RWPE1 (cell line): ENCODE measurements at regions not wholly inside any gene's neighbourhood (a gene's known extent, or its start where the extent isn't known, plus 50 kb on each side); places are given as distances from the start of the nearest gene placed in this dataset.

Source experiments
- CTCF ChIA-PET: fragments of 350-600 bp; sonication (Branson Sonifier 250); formaldehyde crosslinking; extraction: SDS; loops from one replicate; lab custom pipeline; 2021; lab: Yijun Ruan, JAX
- POLR2A ChIA-PET: fragments of 400-600 bp; formaldehyde crosslinking; extraction: SDS; loops from one replicate; lab custom pipeline; 2020; ENCODE audit warnings: antibody characterized with exemption; ENCODE audit not compliant: low non-redundant PET; lab: Yijun Ruan, JAX
- DNase-seq: peaks from one replicate; pipeline ENCODE4 v3.0.0; 2012; ENCODE audit warnings: low spot score
- H3K27ac ChIP-seq: fragments of 450-650 bp; 2 replicates; pipeline ENCODE4 v1.5.1; 2017
- TF ChIP-seq, protein P1 (sequence below): fragments of 450-650 bp; conservative IDR thresholded peaks from 2 replicates; pipeline ENCODE4 v1.5.1; 2017; ENCODE audit warnings: low read depth, mild to moderate bottlenecking

DNA sequence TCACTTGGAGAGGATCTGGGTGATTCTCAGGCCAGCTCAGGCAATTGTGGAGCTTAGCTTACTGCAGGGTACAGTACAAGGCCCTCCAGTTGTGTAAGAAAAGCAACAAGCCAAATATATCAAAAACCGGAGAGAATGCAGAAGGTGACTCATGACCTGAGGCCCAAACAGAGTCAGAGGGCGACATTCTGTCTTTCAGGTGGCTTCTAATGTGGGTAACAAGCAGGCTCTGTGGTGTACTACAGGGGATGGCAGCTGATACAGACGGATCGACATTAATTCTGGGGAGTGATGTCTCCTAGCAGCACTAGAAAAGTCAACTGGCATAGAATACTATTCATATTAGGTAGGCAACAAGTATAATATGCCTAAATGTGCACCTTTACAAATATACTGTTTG is 219.5 kb upstream of the SOX11 start:
- ChIA-PET CTCF (no interaction called here), POLR2A (no interaction called here)
- no peak overlapping the region for H3K27ac ChIP-seq
- no peak for DNase-seq
- TF ChIP-seq, protein P1, sequence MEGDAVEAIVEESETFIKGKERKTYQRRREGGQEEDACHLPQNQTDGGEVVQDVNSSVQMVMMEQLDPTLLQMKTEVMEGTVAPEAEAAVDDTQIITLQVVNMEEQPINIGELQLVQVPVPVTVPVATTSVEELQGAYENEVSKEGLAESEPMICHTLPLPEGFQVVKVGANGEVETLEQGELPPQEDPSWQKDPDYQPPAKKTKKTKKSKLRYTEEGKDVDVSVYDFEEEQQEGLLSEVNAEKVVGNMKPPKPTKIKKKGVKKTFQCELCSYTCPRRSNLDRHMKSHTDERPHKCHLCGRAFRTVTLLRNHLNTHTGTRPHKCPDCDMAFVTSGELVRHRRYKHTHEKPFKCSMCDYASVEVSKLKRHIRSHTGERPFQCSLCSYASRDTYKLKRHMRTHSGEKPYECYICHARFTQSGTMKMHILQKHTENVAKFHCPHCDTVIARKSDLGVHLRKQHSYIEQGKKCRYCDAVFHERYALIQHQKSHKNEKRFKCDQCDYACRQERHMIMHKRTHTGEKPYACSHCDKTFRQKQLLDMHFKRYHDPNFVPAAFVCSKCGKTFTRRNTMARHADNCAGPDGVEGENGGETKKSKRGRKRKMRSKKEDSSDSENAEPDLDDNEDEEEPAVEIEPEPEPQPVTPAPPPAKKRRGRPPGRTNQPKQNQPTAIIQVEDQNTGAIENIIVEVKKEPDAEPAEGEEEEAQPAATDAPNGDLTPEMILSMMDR: no peak

GRCh38 chr2:5473635-5474034 is 218.5 kb upstream of the SOX11 start:
- no peak overlapping the region for H3K27ac ChIP-seq
- ChIA-PET POLR2A (no interaction called here), CTCF (interaction anchor here (0.6 kb wide), 1 partner anchor 72 kb away, joined by 3 read pairs; no protein-coding TSS in a partner anchor)
- TF ChIP-seq, protein P1: no peak
- no peak for DNase-seq

GRCh38 chr2:5474716-5475115 is 217.5 kb upstream of the SOX11 start:
- TF ChIP-seq, protein P1: no peak
- H3K27ac ChIP-seq: no peak overlapping the region
- POLR2A ChIA-PET: no interaction called here
- no peak for DNase-seq
- CTCF ChIA-PET: no interaction called here

GRCh38 chr2:5479265-5479928 is 212.8 kb upstream of the SOX11 start:
- no peak for DNase-seq
- POLR2A ChIA-PET: no interaction called here
- TF ChIP-seq, protein P1: no peak
- CTCF ChIA-PET: no interaction called here
- no peak overlapping the region for H3K27ac ChIP-seq

DNA sequence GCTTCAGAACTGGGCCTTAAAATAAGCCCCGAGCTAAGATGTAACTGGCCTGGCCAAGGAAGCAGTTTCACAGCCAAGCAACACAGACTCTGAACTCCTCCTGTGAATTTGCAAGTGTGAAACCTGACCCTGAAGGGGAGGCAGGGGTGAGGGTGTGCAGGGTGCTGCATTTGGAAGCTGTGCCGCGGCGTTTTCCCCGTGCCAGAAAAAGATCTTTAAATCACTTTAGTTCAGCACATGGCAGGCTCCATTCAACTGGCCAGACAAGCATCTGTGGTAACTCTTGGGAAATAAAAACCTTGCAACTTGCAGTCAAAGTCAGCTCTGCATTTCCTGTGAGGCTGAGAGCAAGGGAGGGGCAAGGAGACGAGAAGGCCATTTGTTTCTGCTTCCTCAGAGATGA is 209.3 kb upstream of the SOX11 start:
- no peak overlapping the region for H3K27ac ChIP-seq
- TF ChIP-seq, protein P1: no peak
- POLR2A ChIA-PET: no interaction called here
- no peak for DNase-seq
- CTCF ChIA-PET: no interaction called here

GRCh38 chr2:5484868-5485267 is 207.3 kb upstream of the SOX11 start:
- DNase-seq: no peak
- TF ChIP-seq, protein P1: no peak
- CTCF ChIA-PET: interaction anchor here (0.7 kb wide), 1 partner anchor 57 kb away, joined by 3 read pairs; no protein-coding TSS in a partner anchor
- H3K27ac ChIP-seq: no peak overlapping the region
- POLR2A ChIA-PET: no interaction called here
